PC-3 (cell line): ENCODE measurements at regions not wholly inside any gene's neighbourhood (a gene's known extent, or its start where the extent isn't known, plus 50 kb on each side); places are given as distances from the start of the nearest gene placed in this dataset.

Source experiments
- ATAC-seq: fragments of 200-7000 bp; cut with Tn5 transposase; 2 replicates; pipeline ENCODE4 v1.9.1; 2020; ENCODE audit warnings: mild to moderate bottlenecking, moderate library complexity
- BruUV-seq: library from RNA; stranded (reverse); fragments of 400-500 nt; replicated peaks from 2 replicates; lab custom pipeline; 2021; lab: Mats Ljungman, UMichigan
- CTCF ChIA-PET: fragments of 300-600 bp; sonication (Branson Sonifier 250); formaldehyde crosslinking; loops from one replicate; lab custom pipeline; 2022; ENCODE audit warnings: antibody characterized with exemption; lab: Charles Lee
- POLR2A ChIA-PET: fragments of 300-600 bp; sonication (Branson Sonifier 250); formaldehyde crosslinking; loops from one replicate; lab custom pipeline; 2022; ENCODE audit warnings: antibody characterized with exemption; ENCODE audit not compliant: unreplicated experiment; lab: Charles Lee
- DNase-seq: peaks from one replicate; pipeline ENCODE4 v3.0.0-alpha.2; 2015
- H2AFZ ChIP-seq: fragments of 300-600 bp; sonication (generic); 2 replicates; pipeline ENCODE4 v1.6.0; 2016; ENCODE audit warnings: antibody characterized with exemption, low read length
- H3F3A ChIP-seq: fragments of 300-600 bp; sonication (generic); one replicate; pipeline ENCODE4 v1.6.0; 2017; ENCODE audit warnings: antibody characterized with exemption, low read length, control low read depth, mild to moderate bottlenecking; ENCODE audit not compliant: unreplicated experiment
- H3K27ac ChIP-seq: fragments of 300-600 bp; sonication (generic); 2 replicates; pipeline ENCODE4 v1.5.1; 2016; ENCODE audit warnings: mild to moderate bottlenecking, low read length
- H3K27me3 ChIP-seq: fragments of 300-600 bp; sonication (generic); 2 replicates; pipeline ENCODE4 v1.6.1; 2016; ENCODE audit warnings: low read length, mixed read lengths
- H3K36me3 ChIP-seq: fragments of 300-600 bp; sonication (generic); 2 replicates; pipeline ENCODE4 v1.6.1; 2016; ENCODE audit warnings: low read depth, mixed run types, low read length, mixed read lengths
- H3K4me1 ChIP-seq: fragments of 300-600 bp; sonication (generic); 2 replicates; pipeline ENCODE4 v1.5.1; 2016; ENCODE audit warnings: low read length; ENCODE audit not compliant: insufficient read depth
- H3K4me2 ChIP-seq: fragments of 300-600 bp; sonication (generic); 2 replicates; pipeline ENCODE4 v1.6.0; 2016; ENCODE audit warnings: low read length
- H3K4me3 ChIP-seq: fragments of 300-600 bp; sonication (generic); 2 replicates; pipeline ENCODE4 v1.5.1; 2016; ENCODE audit warnings: mild to moderate bottlenecking, low read length, mixed read lengths
- H3K79me2 ChIP-seq: fragments of 300-600 bp; sonication (generic); 2 replicates; pipeline ENCODE4 v1.6.1; 2017; ENCODE audit warnings: low read length, mixed read lengths
- H3K9ac ChIP-seq: fragments of 300-600 bp; sonication (generic); 2 replicates; pipeline ENCODE4 v1.6.0; 2016; ENCODE audit warnings: mild to moderate bottlenecking, low read length
- H3K9me2 ChIP-seq: fragments of 300-600 bp; sonication (generic); replicated peaks from 2 replicates; pipeline ENCODE4 v1.6.1; 2016; ENCODE audit warnings: mixed run types, low read length, mixed read lengths
- H3K9me3 ChIP-seq: fragments of 300-600 bp; sonication (generic); 2 replicates; pipeline ENCODE4 v1.6.1; 2016; ENCODE audit warnings: low read length, mixed read lengths
- H4K20me1 ChIP-seq: fragments of 300-600 bp; sonication (generic); 2 replicates; pipeline ENCODE4 v1.6.1; 2016; ENCODE audit warnings: low read length, mixed read lengths
- EZH2 ChIP-seq: fragments of 300-600 bp; sonication (generic); IDR thresholded peaks from one replicate; pipeline ENCODE4 v1.6.1; 2017; ENCODE audit warnings: antibody characterized with exemption, mild to moderate bottlenecking, low read length; ENCODE audit not compliant: unreplicated experiment
- EZH2phosphoT487 ChIP-seq: fragments of 300-600 bp; sonication (generic); IDR thresholded peaks from 2 replicates; pipeline ENCODE4 v1.6.1; 2018; ENCODE audit warnings: mild to moderate bottlenecking, antibody characterized with exemption, low read length, borderline replicate concordance
- intact Hi-C: fragments of 100-400 bp; cut with micrococcal nuclease; formaldehyde crosslinking; loops from 2 replicates; pipeline ENCODE4 v1.9.0; 2023
- TF ChIP-seq, protein P1 (sequence below): fragments of 300-600 bp; sonication (generic); conservative IDR thresholded peaks from 2 replicates; pipeline ENCODE4 v1.5.1; 2017; ENCODE audit warnings: antibody characterized with exemption, low read depth, mild to moderate bottlenecking, low read length

DNA sequence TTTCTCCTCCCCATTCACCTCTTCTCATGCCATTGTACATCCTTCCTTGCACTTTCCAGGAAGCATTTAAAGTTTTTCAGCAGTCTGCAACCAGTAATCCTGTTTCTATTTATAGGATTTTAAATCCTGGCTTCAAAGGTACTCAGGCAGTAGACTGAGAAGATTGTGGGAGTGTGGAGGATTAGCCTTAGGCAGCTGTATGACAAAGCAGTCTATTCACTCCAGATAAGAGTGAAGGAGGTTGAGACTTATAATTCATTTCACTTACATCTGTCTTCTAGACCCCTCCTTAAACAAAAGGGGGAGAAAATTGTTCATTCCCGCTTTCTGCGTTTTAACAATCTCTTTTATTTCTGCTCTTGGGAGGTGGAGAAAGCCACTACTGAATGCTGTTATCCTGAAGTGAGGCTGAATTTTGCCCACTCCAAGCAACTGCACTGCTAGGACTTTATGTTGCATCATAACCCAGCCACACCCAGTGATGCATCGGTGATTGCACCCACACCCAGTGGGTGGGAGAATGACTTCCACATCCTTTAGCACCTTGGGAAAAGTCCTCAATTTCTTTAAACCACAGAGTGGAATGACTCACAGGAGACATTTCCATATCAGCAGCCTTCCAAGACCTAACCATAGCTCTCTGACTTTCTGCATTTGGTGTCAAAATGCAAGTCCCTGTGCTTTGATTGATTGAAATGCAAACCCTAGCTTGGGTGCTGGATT is 382.5 kb upstream of the ATP2B1 start:
- no peaks in the 10 kb centered on the region for H3K36me3 ChIP-seq
- intact Hi-C loops: loop anchor here (2.0 to 5.0 kb wide), 3 partner anchors 142 to 314 kb away; no protein-coding TSS in a partner anchor
- H3K4me1 ChIP-seq: peaks cover 24% of the 10 kb centered on the region
- H3K79me2 ChIP-seq: no peaks in the 10 kb centered on the region
- H3K4me2 ChIP-seq: peak overlapping the region; percentile 79
- peak; percentile 95 for ATAC-seq
- H3K4me3 ChIP-seq: peak overlapping the region; percentile 41; the same call in 1 of the 2 replicates
- no peaks in the 10 kb centered on the region for H3K9me2 ChIP-seq
- peak; percentile 98 for DNase-seq
- H3F3A ChIP-seq: peaks cover 8% of the 10 kb centered on the region
- peak overlapping the region; percentile 82 for H3K9ac ChIP-seq
- H4K20me1 ChIP-seq: no peaks in the 10 kb centered on the region
- no peaks in the 10 kb centered on the region for H3K27me3 ChIP-seq
- H3K27ac ChIP-seq: peak overlapping the region; percentile 98
- CTCF ChIA-PET: no interaction called here
- H2AFZ ChIP-seq: peak overlapping the region; percentile 42; the same call in 1 of the 2 replicates
- no peaks in the 10 kb centered on the region for H3K9me3 ChIP-seq
- TF ChIP-seq EZH2 (no peak), EZH2phosphoT487 (no peak)
- BruUV-seq: TSS peak; percentile 100
- POLR2A ChIA-PET: interaction anchor here (0.7 kb wide), 1 partner anchor 141 kb away, joined by 15 read pairs; no protein-coding TSS in a partner anchor

DNA sequence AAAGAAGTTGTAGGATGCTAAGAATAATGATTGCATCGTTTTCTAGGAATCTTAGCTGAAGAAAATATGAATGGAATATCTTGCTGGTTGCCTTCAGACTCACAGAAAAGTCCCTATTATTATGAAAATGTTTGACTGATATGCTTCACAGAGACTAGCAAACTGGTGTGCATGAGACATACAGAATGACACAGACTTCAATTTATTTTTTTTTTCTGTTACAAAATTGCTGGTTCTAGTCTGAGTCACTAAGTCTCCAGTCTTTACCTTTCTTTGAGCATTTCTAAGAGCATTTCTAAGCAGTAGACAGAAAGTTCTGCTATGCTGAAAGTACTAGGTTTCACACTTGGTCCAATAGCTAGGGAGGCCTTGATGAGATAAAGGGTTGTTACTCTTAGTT is 377.6 kb upstream of the ATP2B1 start:
- H3K9me3 ChIP-seq: no peaks in the 10 kb centered on the region
- no peaks in the 10 kb centered on the region for H3K79me2 ChIP-seq
- TF ChIP-seq EZH2: no peak
- TF ChIP-seq, protein P1, sequence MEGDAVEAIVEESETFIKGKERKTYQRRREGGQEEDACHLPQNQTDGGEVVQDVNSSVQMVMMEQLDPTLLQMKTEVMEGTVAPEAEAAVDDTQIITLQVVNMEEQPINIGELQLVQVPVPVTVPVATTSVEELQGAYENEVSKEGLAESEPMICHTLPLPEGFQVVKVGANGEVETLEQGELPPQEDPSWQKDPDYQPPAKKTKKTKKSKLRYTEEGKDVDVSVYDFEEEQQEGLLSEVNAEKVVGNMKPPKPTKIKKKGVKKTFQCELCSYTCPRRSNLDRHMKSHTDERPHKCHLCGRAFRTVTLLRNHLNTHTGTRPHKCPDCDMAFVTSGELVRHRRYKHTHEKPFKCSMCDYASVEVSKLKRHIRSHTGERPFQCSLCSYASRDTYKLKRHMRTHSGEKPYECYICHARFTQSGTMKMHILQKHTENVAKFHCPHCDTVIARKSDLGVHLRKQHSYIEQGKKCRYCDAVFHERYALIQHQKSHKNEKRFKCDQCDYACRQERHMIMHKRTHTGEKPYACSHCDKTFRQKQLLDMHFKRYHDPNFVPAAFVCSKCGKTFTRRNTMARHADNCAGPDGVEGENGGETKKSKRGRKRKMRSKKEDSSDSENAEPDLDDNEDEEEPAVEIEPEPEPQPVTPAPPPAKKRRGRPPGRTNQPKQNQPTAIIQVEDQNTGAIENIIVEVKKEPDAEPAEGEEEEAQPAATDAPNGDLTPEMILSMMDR: no peak
- TF ChIP-seq EZH2phosphoT487: no peak
- peak overlapping the region; percentile 27 for H3K27ac ChIP-seq
- no peak for ATAC-seq
- ChIA-PET POLR2A (no interaction called here), CTCF (no interaction called here)
- peak overlapping the region; percentile 39 for H3K4me2 ChIP-seq
- no TSS peak for BruUV-seq
- peak; percentile 45 for DNase-seq
- no peak overlapping the region for H2AFZ ChIP-seq
- no peaks in the 10 kb centered on the region for H3K9me2 ChIP-seq
- no peaks in the 10 kb centered on the region for H3K36me3 ChIP-seq
- peaks cover 4% of the 10 kb centered on the region for H3F3A ChIP-seq
- intact Hi-C loops: no loop called here
- H4K20me1 ChIP-seq: no peaks in the 10 kb centered on the region
- H3K4me1 ChIP-seq: peaks cover 39% of the 10 kb centered on the region
- no peaks in the 10 kb centered on the region for H3K27me3 ChIP-seq
- no peak overlapping the region for H3K4me3 ChIP-seq
- peak overlapping the region; percentile 10; the same call in 1 of the 2 replicates for H3K9ac ChIP-seq

DNA sequence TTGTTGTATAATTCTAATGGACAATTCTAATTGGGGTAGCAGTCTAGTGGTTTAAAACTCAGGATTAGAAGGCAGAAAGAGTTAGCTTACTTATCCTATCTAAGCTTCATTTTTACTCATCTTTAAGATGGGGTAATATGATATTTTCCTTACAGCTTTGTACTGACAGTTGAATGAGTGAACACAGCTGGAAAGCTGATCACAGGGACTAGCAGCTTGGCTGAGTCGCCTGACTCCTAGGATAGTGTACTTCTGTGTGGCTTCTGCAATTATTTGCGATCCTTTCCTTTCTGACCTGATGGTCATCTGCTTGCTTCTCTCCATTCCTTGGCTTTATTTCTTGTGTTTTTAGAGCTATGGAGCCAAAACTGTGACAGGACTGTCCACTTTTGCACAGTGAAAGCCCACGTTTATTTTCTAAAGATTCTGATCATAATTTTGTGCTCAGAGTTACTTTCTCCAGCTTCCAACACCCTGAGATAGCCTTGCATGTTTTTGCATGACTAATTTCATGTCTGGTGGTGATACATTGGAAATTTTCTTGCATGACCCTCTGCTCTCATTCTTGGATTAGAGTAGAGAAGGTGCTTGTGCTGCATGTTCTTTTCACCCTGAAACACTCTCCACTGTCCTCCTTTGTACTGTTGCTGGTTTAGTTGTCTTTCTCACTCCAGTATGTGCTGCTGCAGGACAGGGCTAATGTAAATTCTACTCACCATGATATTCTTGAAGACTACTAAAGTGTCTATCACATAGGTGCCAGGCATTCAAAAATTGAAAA is 377.0 kb upstream of the ATP2B1 start:
- BruUV-seq: no TSS peak
- H3K9me3 ChIP-seq: no peaks in the 10 kb centered on the region
- H3K79me2 ChIP-seq: no peaks in the 10 kb centered on the region
- H3K27me3 ChIP-seq: no peaks in the 10 kb centered on the region
- H3K9me2 ChIP-seq: no peaks in the 10 kb centered on the region
- peak overlapping the region; percentile 39 for H3K4me2 ChIP-seq
- peak; percentile 49 for DNase-seq
- H3K27ac ChIP-seq: peak overlapping the region; percentile 27
- H3K9ac ChIP-seq: peak overlapping the region; percentile 10; the same call in 1 of the 2 replicates
- peaks cover 34% of the 10 kb centered on the region for H3K4me1 ChIP-seq
- H4K20me1 ChIP-seq: no peaks in the 10 kb centered on the region
- H3F3A ChIP-seq: peaks cover 3% of the 10 kb centered on the region
- no peak overlapping the region for H2AFZ ChIP-seq
- POLR2A ChIA-PET: interaction anchor here (0.5 kb wide), 1 partner anchor 57 kb away, joined by 3 read pairs; no protein-coding TSS in a partner anchor
- CTCF ChIA-PET: no interaction called here
- TF ChIP-seq, protein P1: no peak
- TF ChIP-seq EZH2phosphoT487: no peak
- no peak for TF ChIP-seq EZH2
- no peak overlapping the region for H3K4me3 ChIP-seq
- intact Hi-C loops: no loop called here
- H3K36me3 ChIP-seq: no peaks in the 10 kb centered on the region
- peak; percentile 62 for ATAC-seq
